Mesendoderm (in vitro differentiated cells): ENCODE measurements at regions not wholly inside any gene's neighbourhood (a gene's known extent, or its start where the extent isn't known, plus 50 kb on each side); places are given as distances from the start of the nearest gene placed in this dataset.

Experiments used
- DNase-seq: peaks from one replicate; pipeline ENCODE4 v3.0.0; 2013
- H2AK5ac ChIP-seq: 2 replicates; pipeline ENCODE4 v1.6.1; 2013; ENCODE audit warnings: low read length, inconsistent platforms
- H2BK120ac ChIP-seq: 2 replicates; pipeline ENCODE4 v1.6.1; 2013; ENCODE audit warnings: low read depth, mild to moderate bottlenecking, low read length, moderate library complexity, mixed read lengths
- H2BK15ac ChIP-seq: replicated peaks from 2 replicates; pipeline ENCODE4 v1.6.1; 2013; ENCODE audit warnings: low read depth, mild to moderate bottlenecking, moderate library complexity
- H2BK5ac ChIP-seq: 2 replicates; pipeline ENCODE4 v1.6.1; 2013; ENCODE audit warnings: low read length, inconsistent platforms
- H3K18ac ChIP-seq: 2 replicates; pipeline ENCODE4 v1.6.1; 2013; ENCODE audit warnings: mild to moderate bottlenecking, low read length, mixed read lengths
- H3K23ac ChIP-seq: one replicate; pipeline ENCODE4 v1.6.1; 2013; ENCODE audit warnings: low read length
- H3K27ac ChIP-seq: 2 replicates; pipeline ENCODE4 v1.5.1; 2013; ENCODE audit warnings: low read depth, mild to moderate bottlenecking, inconsistent platforms, low read length, moderate library complexity
- H3K27me3 ChIP-seq: 2 replicates; pipeline ENCODE4 v1.6.1; 2013; ENCODE audit warnings: low read length, control low read depth, mild to moderate bottlenecking, inconsistent platforms; ENCODE audit not compliant: insufficient read depth, poor library complexity
- H3K36me3 ChIP-seq: 2 replicates; pipeline ENCODE4 v1.6.1; 2013; ENCODE audit warnings: low read length, inconsistent platforms; ENCODE audit not compliant: control insufficient read depth, insufficient read depth
- H3K4ac ChIP-seq: one replicate; pipeline ENCODE4 v1.6.1; 2013; ENCODE audit warnings: low read depth, mild to moderate bottlenecking, low read length, moderate library complexity
- H3K4me1 ChIP-seq: 2 replicates; pipeline ENCODE4 v1.6.1; 2013; ENCODE audit warnings: low read depth, low read length, inconsistent platforms; ENCODE audit not compliant: control insufficient read depth
- H3K4me2 ChIP-seq: 2 replicates; pipeline ENCODE4 v1.6.1; 2013; ENCODE audit warnings: low read length
- H3K4me3 ChIP-seq: 2 replicates; pipeline ENCODE4 v1.5.1; 2013; ENCODE audit warnings: mild to moderate bottlenecking, low read length
- H3K56ac ChIP-seq: one replicate; pipeline ENCODE4 v1.6.1; 2013; ENCODE audit warnings: low read length
- H3K79me1 ChIP-seq: 2 replicates; pipeline ENCODE4 v1.6.1; 2013; ENCODE audit warnings: low read length, inconsistent platforms
- H3K79me2 ChIP-seq: 2 replicates; pipeline ENCODE4 v1.6.1; 2013; ENCODE audit warnings: mild to moderate bottlenecking, low read length; ENCODE audit not compliant: control insufficient read depth, insufficient read depth
- H3K9ac ChIP-seq: 2 replicates; pipeline ENCODE4 v1.6.1; 2013; ENCODE audit warnings: low read length, inconsistent platforms
- H4K5ac ChIP-seq: one replicate; pipeline ENCODE4 v1.6.1; 2013; ENCODE audit warnings: low read length
- H4K8ac ChIP-seq: one replicate; pipeline ENCODE4 v1.6.1; 2013; ENCODE audit warnings: low read depth, mild to moderate bottlenecking, control low read depth, low read length, moderate library complexity
- WGBS: extraction: QIAGEN DNeasy Blood & Tissue Kit; methylation state at CpG from one replicate; pipeline ENCODE4 v1.1.7; 2013; ENCODE audit warnings: low lambda C conversion rate, missing lambda C conversion rate; ENCODE audit not compliant: insufficient coverage; ENCODE audit errors: extremely low coverage; 5-methylcytosine and 5-hydroxymethylcytosine counted together

- peaks cover 9% of the 10 kb centered on the region for H3K4me1 ChIP-seq
- H3K79me2 ChIP-seq, result no peaks in the 10 kb centered on the region
These were observed 258.7 kb downstream of the DLL1 start for GRCh38 chr6:170032197-170032596.

GRCh38 chr6:170031684-170032121 lies 259.2 kb downstream of the DLL1 start:
- peaks cover 4% of the 10 kb centered on the region for H3K4me1 ChIP-seq
- no peak overlapping the region for H3K4ac ChIP-seq
- no peak overlapping the region for H3K9ac ChIP-seq
- no peak overlapping the region for H3K56ac ChIP-seq
- H3K18ac ChIP-seq, result no peak overlapping the region
- no peak overlapping the region for H3K23ac ChIP-seq
- no peaks in the 10 kb centered on the region for H3K36me3 ChIP-seq
- no peak overlapping the region for H2BK15ac ChIP-seq
- H3K4me2 ChIP-seq, result no peak overlapping the region
- no peak overlapping the region for H3K4me3 ChIP-seq
- no peak overlapping the region for H2AK5ac ChIP-seq
- no peak overlapping the region for H2BK120ac ChIP-seq
- no peak overlapping the region for H4K5ac ChIP-seq
- no peak overlapping the region for H4K8ac ChIP-seq
- H2BK5ac ChIP-seq, result no peak overlapping the region
- no peaks in the 10 kb centered on the region for H3K27me3 ChIP-seq
- WGBS, result no CpG with 5 or more reads among the region's 11 CpGs
- H3K79me1 ChIP-seq, result no peaks in the 10 kb centered on the region
- H3K79me2 ChIP-seq, result no peaks in the 10 kb centered on the region
- no peak overlapping the region for H3K27ac ChIP-seq
- no peak for DNase-seq

More at GRCh38 chr6:170032197-170032596, 258.7 kb downstream of the DLL1 start:
- H3K4me3 ChIP-seq, result no peak overlapping the region
- H3K56ac ChIP-seq, result no peak overlapping the region
- no peak overlapping the region for H3K9ac ChIP-seq
- no peak overlapping the region for H4K8ac ChIP-seq
- H3K27me3 ChIP-seq, result no peaks in the 10 kb centered on the region
- no peak overlapping the region for H2AK5ac ChIP-seq
- H3K18ac ChIP-seq, result no peak overlapping the region
- H3K23ac ChIP-seq, result no peak overlapping the region
- no peak overlapping the region for H3K27ac ChIP-seq
- no peaks in the 10 kb centered on the region for H3K36me3 ChIP-seq
- WGBS, result no CpG with 5 or more reads among the region's 6 CpGs
- no peaks in the 10 kb centered on the region for H3K79me1 ChIP-seq
- DNase-seq, result no peak
- no peak overlapping the region for H4K5ac ChIP-seq
- H3K4me2 ChIP-seq, result no peak overlapping the region
- H3K4ac ChIP-seq, result no peak overlapping the region
- no peak overlapping the region for H2BK120ac ChIP-seq
- no peak overlapping the region for H2BK5ac ChIP-seq
- no peak overlapping the region for H2BK15ac ChIP-seq

- DNase-seq, result no peak
These were observed 259.9 kb downstream of the DLL1 start for GRCh38 chr6:170030821-170031471.

GRCh38 chr6:170030284-170030815 lies 260.5 kb downstream of the DLL1 start:
- H3K79me1 ChIP-seq, result no peaks in the 10 kb centered on the region
- H2BK120ac ChIP-seq, result no peak overlapping the region
- H2BK5ac ChIP-seq, result no peak overlapping the region
- WGBS, result no CpG with 5 or more reads among the region's 12 CpGs
- no peak overlapping the region for H3K56ac ChIP-seq
- DNase-seq, result no peak
- no peak overlapping the region for H3K27ac ChIP-seq
- H3K36me3 ChIP-seq, result no peaks in the 10 kb centered on the region
- H3K4ac ChIP-seq, result no peak overlapping the region
- no peak overlapping the region for H3K9ac ChIP-seq
- no peak overlapping the region for H3K4me2 ChIP-seq
- no peak overlapping the region for H2BK15ac ChIP-seq
- H4K5ac ChIP-seq, result no peak overlapping the region
- no peaks in the 10 kb centered on the region for H3K4me1 ChIP-seq
- H4K8ac ChIP-seq, result no peak overlapping the region
- H2AK5ac ChIP-seq, result no peak overlapping the region
- no peak overlapping the region for H3K4me3 ChIP-seq
- no peaks in the 10 kb centered on the region for H3K79me2 ChIP-seq
- no peaks in the 10 kb centered on the region for H3K27me3 ChIP-seq
- no peak overlapping the region for H3K23ac ChIP-seq
- no peak overlapping the region for H3K18ac ChIP-seq

More at GRCh38 chr6:170030821-170031471, 259.9 kb downstream of the DLL1 start:
- Histone ChIP-seq H3K9ac (no peak overlapping the region), H3K56ac (no peak overlapping the region), H3K36me3 (no peaks in the 10 kb centered on the region), H3K18ac (no peak overlapping the region), H2BK120ac (no peak overlapping the region), H3K4me1 (peaks cover 4% of the 10 kb centered on the region), H2BK5ac (no peak overlapping the region), H4K5ac (no peak overlapping the region), H3K27ac (no peak overlapping the region), H4K8ac (no peak overlapping the region), H3K79me2 (no peaks in the 10 kb centered on the region), H3K4me2 (no peak overlapping the region), H3K4ac (no peak overlapping the region), H3K4me3 (no peak overlapping the region), H2BK15ac (no peak overlapping the region), H3K23ac (no peak overlapping the region), H3K79me1 (no peaks in the 10 kb centered on the region), H3K27me3 (no peaks in the 10 kb centered on the region), H2AK5ac (no peak overlapping the region)
- no CpG with 5 or more reads among the region's 16 CpGs for WGBS

- no peak for DNase-seq
- Histone ChIP-seq H3K4me2 (no peak overlapping the region), H4K5ac (no peak overlapping the region), H3K4me3 (no peak overlapping the region), H3K36me3 (no peaks in the 10 kb centered on the region), H2BK15ac (no peak overlapping the region), H2BK120ac (no peak overlapping the region), H2AK5ac (no peak overlapping the region), H3K79me1 (no peaks in the 10 kb centered on the region), H3K56ac (no peak overlapping the region), H3K9ac (no peak overlapping the region), H4K8ac (no peak overlapping the region), H3K18ac (no peak overlapping the region), H2BK5ac (no peak overlapping the region), H3K27ac (no peak overlapping the region), H3K27me3 (no peaks in the 10 kb centered on the region), H3K79me2 (no peaks in the 10 kb centered on the region), H3K4me1 (no peaks in the 10 kb centered on the region), H3K4ac (no peak overlapping the region), H3K23ac (no peak overlapping the region)
- WGBS, result no CpG with 5 or more reads among the region's 23 CpGs
These were observed 261.2 kb downstream of the DLL1 start for GRCh38 chr6:170029416-170030283.
